SH-SY5Y (cell line): ENCODE measurements at regions not wholly inside any gene's neighbourhood (a gene's known extent, or its start where the extent isn't known, plus 50 kb on each side); places are given as distances from the start of the nearest gene placed in this dataset.

Experiments
- GATA2 ChIP-seq: IDR thresholded peaks from 2 replicates; pipeline ENCODE4 v1.6.1; 2011; ENCODE audit warnings: mild to moderate bottlenecking, low read depth, low read length
- GATA3 ChIP-seq: IDR thresholded peaks from 2 replicates; pipeline ENCODE4 v1.6.1; 2011; ENCODE audit warnings: low read depth, mild to moderate bottlenecking, low read length, moderate library complexity

DNA sequence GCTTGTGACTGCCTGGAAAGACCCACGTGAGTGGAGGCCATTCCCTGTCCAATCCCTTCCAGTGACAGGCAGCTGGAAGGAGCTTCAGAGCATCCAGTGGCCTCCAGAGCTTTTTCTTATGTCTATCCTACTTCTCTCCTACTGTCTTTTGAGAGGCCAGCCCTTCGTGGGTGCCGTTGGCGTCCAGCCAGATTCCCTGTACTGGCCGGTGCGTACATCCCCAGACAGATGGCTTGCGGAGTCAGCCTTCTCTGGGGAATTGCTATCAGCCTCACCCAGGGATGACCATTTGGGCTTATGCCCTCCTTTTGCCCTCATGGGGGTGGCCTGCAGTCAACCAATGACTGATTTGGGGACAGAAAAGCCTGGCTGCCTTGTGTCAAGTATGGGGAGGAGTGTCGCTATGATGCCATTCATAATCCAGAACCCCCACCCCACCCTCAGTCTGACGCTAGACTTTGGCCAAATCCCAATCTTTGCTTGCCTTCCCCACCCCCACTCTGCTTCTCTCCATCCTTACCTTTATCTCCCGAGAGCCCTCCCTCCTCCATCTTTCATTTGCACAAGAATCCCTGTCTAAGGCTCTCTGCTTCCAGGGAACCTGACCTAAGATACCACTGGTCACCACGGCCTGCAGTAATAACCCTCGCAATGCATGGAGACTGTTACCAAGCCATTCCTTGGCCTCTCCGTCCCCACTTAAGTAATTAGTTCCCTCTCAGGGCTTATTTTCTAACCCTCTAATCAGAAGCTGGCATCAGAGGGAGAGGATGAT lies 150.3 kb upstream of the BCOR start:
- no peak for TF ChIP-seq GATA2
- TF ChIP-seq GATA3: no peak
